BLaER1 treated with 17β-estradiol and CSF1 and Interleukin-3, amounts not matched to agents 10 nM and 100 nM (cell line): ENCODE measurements at regions not wholly inside any gene's neighbourhood (a gene's known extent, or its start where the extent isn't known, plus 50 kb on each side); places are given as distances from the start of the nearest gene placed in this dataset.

Source experiments
- H3K27ac ChIP-seq, 11 experiments: shearing (Covaris generic); formaldehyde crosslinking; 2 replicates each; pipeline ENCODE4 v1.8.1; 2022
- H3K27me3 ChIP-seq, 11 experiments: shearing (Covaris generic); formaldehyde crosslinking; 2 replicates each; pipeline ENCODE4 v1.8.1; 2022
- H3K36me3 ChIP-seq, 11 experiments: shearing (Covaris generic); formaldehyde crosslinking; 2 replicates each; pipeline ENCODE4 v1.8.1; 2022
- H3K4me1 ChIP-seq, 10 experiments: shearing (Covaris generic); formaldehyde crosslinking; 2 replicates each; pipeline ENCODE4 v1.8.1; 2022
- H3K4me2 ChIP-seq, 11 experiments: shearing (Covaris generic); formaldehyde crosslinking; 2 replicates each; pipeline ENCODE4 v1.8.1; 2022
- H3K4me3 ChIP-seq, 10 experiments: shearing (Covaris generic); formaldehyde crosslinking; 2 replicates each; pipeline ENCODE4 v1.8.1; 2022
- H3K9ac ChIP-seq, 11 experiments: shearing (Covaris generic); formaldehyde crosslinking; 2 replicates each; pipeline ENCODE4 v1.8.1; 2022
- H3K9me3 ChIP-seq, 11 experiments: shearing (Covaris generic); formaldehyde crosslinking; replicated peaks in 1 of 11; 2 replicates each; pipeline ENCODE4 v1.8.1; 2022
- H4K20me1 ChIP-seq, 11 experiments: shearing (Covaris generic); formaldehyde crosslinking; 2 replicates each; pipeline ENCODE4 v1.8.1; 2022
- Cebpa-rat ChIP-seq, 11 experiments: shearing (Covaris generic); IDR thresholded peaks; 2 replicates each; pipeline ENCODE4 v1.8.1; 2022

GRCh38 chr11:96706761-96707160 lies 316.9 kb downstream of the JRKL start:
- Histone ChIP-seq H4K20me1 (no peaks in the 10 kb centered on the region), H3K27ac (no peak overlapping the region), H3K9ac (no peak overlapping the region), H3K9me3 (no peaks in the 10 kb centered on the region), H3K4me1 (no peaks in the 10 kb centered on the region), H3K4me3 (no peak overlapping the region), H3K4me2 (no peak overlapping the region), H3K36me3 (no peaks in the 10 kb centered on the region), H3K27me3 (no peaks in the 10 kb centered on the region)
- no peak for TF ChIP-seq Cebpa-rat (IDR thresholded peaks at IDR 0.05)

- Histone ChIP-seq H3K36me3 (no peaks in the 10 kb centered on the region), H4K20me1 (no peaks in the 10 kb centered on the region), H3K4me2 (no peak overlapping the region), H3K4me3 (no peak overlapping the region), H3K9ac (no peak overlapping the region), H3K27ac (no peak overlapping the region), H3K4me1 (no peaks in the 10 kb centered on the region), H3K9me3 (no peaks in the 10 kb centered on the region), H3K27me3 (no peaks in the 10 kb centered on the region)
- no peak for TF ChIP-seq Cebpa-rat (IDR thresholded peaks at IDR 0.05)
These were observed 317.5 kb downstream of the JRKL start for GRCh38 chr11:96707273-96707672.

- H3K27me3 ChIP-seq = no peaks in the 10 kb centered on the region
- no peak overlapping the region for H3K4me2 ChIP-seq
- H3K4me1 ChIP-seq = no peaks in the 10 kb centered on the region
- H4K20me1 ChIP-seq = no peaks in the 10 kb centered on the region
- no peak overlapping the region for H3K9ac ChIP-seq
- no peak overlapping the region for H3K27ac ChIP-seq
- TF ChIP-seq Cebpa-rat (IDR thresholded peaks at IDR 0.05) = no peak
- no peaks in the 10 kb centered on the region for H3K36me3 ChIP-seq
- no peaks in the 10 kb centered on the region for H3K9me3 ChIP-seq
- no peak overlapping the region for H3K4me3 ChIP-seq
These were observed 318.5 kb downstream of the JRKL start for GRCh38 chr11:96708219-96708878.

DNA sequence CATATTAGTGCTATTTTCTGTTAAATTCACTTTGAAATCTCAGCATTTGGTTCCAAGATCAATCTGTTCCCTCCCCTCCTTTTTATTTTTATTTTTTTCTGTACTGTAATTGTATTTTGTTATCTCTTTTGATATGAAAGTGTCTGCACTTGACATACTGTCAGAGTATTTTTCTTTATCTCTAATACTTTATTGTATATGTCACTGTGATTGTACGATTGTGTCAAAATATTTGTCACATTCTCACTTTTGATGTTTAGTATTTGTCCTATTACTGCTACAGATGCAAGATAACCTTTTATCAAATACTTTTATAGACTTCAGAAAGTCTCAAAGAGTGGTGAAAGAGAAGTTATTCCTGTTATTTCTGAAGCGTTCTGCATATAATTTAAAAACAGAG lies 323.5 kb downstream of the JRKL start:
- Histone ChIP-seq H3K9me3 (no peaks in the 10 kb centered on the region), H3K36me3 (no peaks in the 10 kb centered on the region), H3K27me3 (no peaks in the 10 kb centered on the region), H3K4me3 (no peak overlapping the region), H3K4me1 (no peaks in the 10 kb centered on the region), H3K27ac (no peak overlapping the region), H3K9ac (no peak overlapping the region), H4K20me1 (no peaks in the 10 kb centered on the region), H3K4me2 (no peak overlapping the region)
- TF ChIP-seq Cebpa-rat (IDR thresholded peaks at IDR 0.05) = no peak

GRCh38 chr11:96714689-96715088 lies 324.9 kb downstream of the JRKL start:
- Histone ChIP-seq H3K9me3 (no peaks in the 10 kb centered on the region), H3K27ac (no peak overlapping the region), H3K27me3 (no peaks in the 10 kb centered on the region), H4K20me1 (no peaks in the 10 kb centered on the region), H3K4me2 (no peak overlapping the region), H3K9ac (no peak overlapping the region), H3K36me3 (no peaks in the 10 kb centered on the region), H3K4me1 (no peaks in the 10 kb centered on the region), H3K4me3 (no peak overlapping the region)
- TF ChIP-seq Cebpa-rat (IDR thresholded peaks at IDR 0.05) = no peak

DNA sequence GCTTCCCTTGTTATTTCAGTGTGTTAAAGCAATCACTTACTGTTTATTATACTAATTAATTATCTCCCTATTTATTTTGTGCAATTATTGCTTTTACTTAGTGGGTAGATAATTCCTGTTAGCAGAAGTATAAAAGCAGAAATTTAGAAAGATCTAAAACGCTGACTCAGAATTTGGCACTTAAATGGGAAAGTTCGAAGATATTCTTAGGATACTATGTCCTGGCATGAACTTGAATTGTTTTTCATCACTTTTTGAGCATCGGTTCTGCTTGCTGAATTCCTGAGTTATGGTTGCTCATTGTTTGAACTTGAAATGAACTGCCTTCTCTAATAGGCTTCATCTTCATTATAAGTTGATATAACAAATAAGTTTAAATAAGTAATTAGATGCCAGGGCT lies 325.4 kb downstream of the JRKL start:
- H3K36me3 ChIP-seq = no peaks in the 10 kb centered on the region
- no peak for TF ChIP-seq Cebpa-rat (IDR thresholded peaks at IDR 0.05)
- no peak overlapping the region for H3K27ac ChIP-seq
- no peak overlapping the region for H3K4me2 ChIP-seq
- no peaks in the 10 kb centered on the region for H3K9me3 ChIP-seq
- no peaks in the 10 kb centered on the region for H3K27me3 ChIP-seq
- H3K4me3 ChIP-seq = no peak overlapping the region
- H4K20me1 ChIP-seq = no peaks in the 10 kb centered on the region
- H3K9ac ChIP-seq = no peak overlapping the region
- H3K4me1 ChIP-seq = no peaks in the 10 kb centered on the region

- Histone ChIP-seq H3K4me1 (no peaks in the 10 kb centered on the region), H3K4me2 (no peak overlapping the region), H4K20me1 (no peaks in the 10 kb centered on the region), H3K27me3 (no peaks in the 10 kb centered on the region), H3K4me3 (no peak overlapping the region), H3K9me3 (no peaks in the 10 kb centered on the region), H3K27ac (no peak overlapping the region), H3K9ac (no peak overlapping the region), H3K36me3 (no peaks in the 10 kb centered on the region)
- TF ChIP-seq Cebpa-rat (IDR thresholded peaks at IDR 0.05) = no peak
These were observed 346.8 kb downstream of the JRKL start for GRCh38 chr11:96736601-96737000.

GRCh38 chr11:96738311-96738710 lies 348.5 kb downstream of the JRKL start:
- no peaks in the 10 kb centered on the region for H4K20me1 ChIP-seq
- TF ChIP-seq Cebpa-rat (IDR thresholded peaks at IDR 0.05) = no peak
- no peaks in the 10 kb centered on the region for H3K4me1 ChIP-seq
- no peak overlapping the region for H3K27ac ChIP-seq
- no peaks in the 10 kb centered on the region for H3K9me3 ChIP-seq
- no peak overlapping the region for H3K4me2 ChIP-seq
- no peak overlapping the region for H3K9ac ChIP-seq
- H3K27me3 ChIP-seq = no peaks in the 10 kb centered on the region
- H3K36me3 ChIP-seq = no peaks in the 10 kb centered on the region
- no peak overlapping the region for H3K4me3 ChIP-seq

GRCh38 chr11:96741068-96741467 lies 351.3 kb downstream of the JRKL start:
- Histone ChIP-seq H3K4me2 (no peak overlapping the region), H3K27ac (no peak overlapping the region)

DNA sequence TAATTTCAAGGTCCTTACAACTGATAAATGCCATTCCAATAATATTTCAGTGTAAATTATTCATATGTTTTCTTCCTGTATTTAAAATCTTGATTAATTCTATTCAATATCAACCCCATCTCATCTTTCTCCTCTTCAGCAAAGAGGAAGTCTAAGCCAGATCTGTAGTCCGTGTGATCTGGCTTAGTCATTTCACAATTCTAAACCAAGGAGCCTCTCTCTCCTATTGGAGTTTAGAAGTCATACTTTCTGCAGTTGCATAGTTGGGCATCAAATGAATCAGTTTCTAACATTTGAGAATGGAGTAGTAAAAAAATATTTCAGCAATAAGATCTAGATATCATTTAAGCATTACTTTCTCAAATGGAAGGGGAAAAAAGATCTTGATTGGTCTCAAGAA lies 354.9 kb downstream of the JRKL start:
- Histone ChIP-seq H3K9ac (no peak overlapping the region), H4K20me1 (no peaks in the 10 kb centered on the region), H3K27me3 (no peaks in the 10 kb centered on the region), H3K27ac (no peak overlapping the region), H3K4me1 (peaks cover 0 to 6% (median 0%) of the 10 kb centered on the region in 10 experiments; a peak in 1 of 20 replicates), H3K4me3 (no peak overlapping the region), H3K4me2 (no peak overlapping the region), H3K9me3 (no peaks in the 10 kb centered on the region), H3K36me3 (no peaks in the 10 kb centered on the region)
- no peak for TF ChIP-seq Cebpa-rat (IDR thresholded peaks at IDR 0.05)

More at GRCh38 chr11:96741068-96741467, 351.3 kb downstream of the JRKL start:
- no peak for TF ChIP-seq Cebpa-rat (IDR thresholded peaks at IDR 0.05)
- H3K36me3 ChIP-seq = no peaks in the 10 kb centered on the region
- H3K9ac ChIP-seq = no peak overlapping the region
- H3K4me1 ChIP-seq = no peaks in the 10 kb centered on the region
- H3K27me3 ChIP-seq = no peaks in the 10 kb centered on the region
- H4K20me1 ChIP-seq = no peaks in the 10 kb centered on the region
- no peaks in the 10 kb centered on the region for H3K9me3 ChIP-seq
- no peak overlapping the region for H3K4me3 ChIP-seq
